ENCODE measurements at regions not wholly inside any gene's neighbourhood (a gene's known extent, or its start where the extent isn't known, plus 50 kb on each side); places are given as distances from the start of the nearest gene placed in this dataset.

DNA sequence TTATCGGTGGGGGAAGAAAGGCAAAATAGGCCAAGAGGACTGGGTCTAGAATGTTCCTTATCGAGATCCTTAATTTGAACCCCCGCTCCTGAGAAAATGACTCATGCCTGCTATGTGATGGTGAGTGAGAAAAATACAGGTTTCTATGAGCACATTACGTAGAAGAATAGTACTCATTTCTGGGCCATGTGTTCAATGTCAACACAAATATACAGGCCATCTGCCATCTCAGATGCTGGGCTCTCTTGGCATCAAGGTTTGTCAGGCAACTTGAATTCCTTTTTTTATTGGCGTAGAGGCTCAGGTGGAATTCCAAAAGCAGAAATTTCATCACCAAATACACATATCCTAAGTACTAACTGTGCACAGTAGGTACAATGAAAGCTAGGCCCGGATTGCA is 81.4 kb upstream of the TRIM2 start (continued):
- no peak for TF ChIP-seq RAD21 (IDR thresholded peaks at IDR 0.05)

DNA sequence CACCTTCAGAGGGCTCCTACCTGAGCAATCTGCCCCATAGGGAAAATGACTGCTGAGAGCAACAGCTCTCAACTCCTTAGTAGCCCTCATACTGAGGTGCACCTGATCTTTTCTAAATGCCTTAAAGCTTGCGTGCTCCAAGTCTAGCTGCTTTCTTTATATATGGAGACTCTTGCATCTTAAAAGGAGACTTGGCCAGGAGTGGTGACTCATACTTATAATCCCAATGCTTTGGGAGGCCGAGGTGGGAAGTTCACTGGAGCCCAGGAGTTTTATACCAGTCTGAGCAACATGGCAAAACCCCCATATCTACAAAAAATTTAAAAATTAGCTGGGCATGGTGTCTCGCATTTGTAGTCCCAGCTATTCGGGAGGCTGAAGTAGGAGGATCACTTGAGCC is 78.1 kb upstream of the TRIM2 start:
- Histone ChIP-seq H3K9me3 (ENCODE audit: control insufficient read depth in 4 of 4, low read length in 3 of 4) (no peaks in the 10 kb centered on the region), H3K27ac (ENCODE audit: low read depth in 1 of 2, low read length in 2 of 2) (no peak overlapping the region), H3K36me3 (ENCODE audit: control insufficient read depth in 4 of 4, insufficient read depth in 3 of 4, low read depth in 1 of 4, low read length in 3 of 4) (no peaks in the 10 kb centered on the region), H3K4me3 (ENCODE audit: low read depth in 1 of 3, low read length in 3 of 3) (no peak overlapping the region), H3K9ac (ENCODE audit: low read depth in 1 of 2, low read length in 2 of 2) (no peak overlapping the region), H3K27me3 (ENCODE audit: control insufficient read depth in 4 of 4, insufficient read depth in 4 of 4, low read length in 3 of 4) (no peaks in the 10 kb centered on the region), H3K4me1 (ENCODE audit: control insufficient read depth in 4 of 4, insufficient read depth in 4 of 4, low read length in 3 of 4) (peaks cover 0 to 6% (median 4%) of the 10 kb centered on the region in 4 donors)
- TF ChIP-seq, protein P1, sequence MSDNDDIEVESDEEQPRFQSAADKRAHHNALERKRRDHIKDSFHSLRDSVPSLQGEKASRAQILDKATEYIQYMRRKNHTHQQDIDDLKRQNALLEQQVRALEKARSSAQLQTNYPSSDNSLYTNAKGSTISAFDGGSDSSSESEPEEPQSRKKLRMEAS (IDR thresholded peaks at IDR 0.05): no peak
- no peak for TF ChIP-seq JUND (IDR thresholded peaks at IDR 0.05)
- TF ChIP-seq, protein P2, sequence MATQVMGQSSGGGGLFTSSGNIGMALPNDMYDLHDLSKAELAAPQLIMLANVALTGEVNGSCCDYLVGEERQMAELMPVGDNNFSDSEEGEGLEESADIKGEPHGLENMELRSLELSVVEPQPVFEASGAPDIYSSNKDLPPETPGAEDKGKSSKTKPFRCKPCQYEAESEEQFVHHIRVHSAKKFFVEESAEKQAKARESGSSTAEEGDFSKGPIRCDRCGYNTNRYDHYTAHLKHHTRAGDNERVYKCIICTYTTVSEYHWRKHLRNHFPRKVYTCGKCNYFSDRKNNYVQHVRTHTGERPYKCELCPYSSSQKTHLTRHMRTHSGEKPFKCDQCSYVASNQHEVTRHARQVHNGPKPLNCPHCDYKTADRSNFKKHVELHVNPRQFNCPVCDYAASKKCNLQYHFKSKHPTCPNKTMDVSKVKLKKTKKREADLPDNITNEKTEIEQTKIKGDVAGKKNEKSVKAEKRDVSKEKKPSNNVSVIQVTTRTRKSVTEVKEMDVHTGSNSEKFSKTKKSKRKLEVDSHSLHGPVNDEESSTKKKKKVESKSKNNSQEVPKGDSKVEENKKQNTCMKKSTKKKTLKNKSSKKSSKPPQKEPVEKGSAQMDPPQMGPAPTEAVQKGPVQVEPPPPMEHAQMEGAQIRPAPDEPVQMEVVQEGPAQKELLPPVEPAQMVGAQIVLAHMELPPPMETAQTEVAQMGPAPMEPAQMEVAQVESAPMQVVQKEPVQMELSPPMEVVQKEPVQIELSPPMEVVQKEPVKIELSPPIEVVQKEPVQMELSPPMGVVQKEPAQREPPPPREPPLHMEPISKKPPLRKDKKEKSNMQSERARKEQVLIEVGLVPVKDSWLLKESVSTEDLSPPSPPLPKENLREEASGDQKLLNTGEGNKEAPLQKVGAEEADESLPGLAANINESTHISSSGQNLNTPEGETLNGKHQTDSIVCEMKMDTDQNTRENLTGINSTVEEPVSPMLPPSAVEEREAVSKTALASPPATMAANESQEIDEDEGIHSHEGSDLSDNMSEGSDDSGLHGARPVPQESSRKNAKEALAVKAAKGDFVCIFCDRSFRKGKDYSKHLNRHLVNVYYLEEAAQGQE (IDR thresholded peaks at IDR 0.05): no peak
- no peak for DNase-seq (ENCODE audit: low spot score)
- WGBS: 92% methylated on average over 4 of the region's 4 CpGs

DNA sequence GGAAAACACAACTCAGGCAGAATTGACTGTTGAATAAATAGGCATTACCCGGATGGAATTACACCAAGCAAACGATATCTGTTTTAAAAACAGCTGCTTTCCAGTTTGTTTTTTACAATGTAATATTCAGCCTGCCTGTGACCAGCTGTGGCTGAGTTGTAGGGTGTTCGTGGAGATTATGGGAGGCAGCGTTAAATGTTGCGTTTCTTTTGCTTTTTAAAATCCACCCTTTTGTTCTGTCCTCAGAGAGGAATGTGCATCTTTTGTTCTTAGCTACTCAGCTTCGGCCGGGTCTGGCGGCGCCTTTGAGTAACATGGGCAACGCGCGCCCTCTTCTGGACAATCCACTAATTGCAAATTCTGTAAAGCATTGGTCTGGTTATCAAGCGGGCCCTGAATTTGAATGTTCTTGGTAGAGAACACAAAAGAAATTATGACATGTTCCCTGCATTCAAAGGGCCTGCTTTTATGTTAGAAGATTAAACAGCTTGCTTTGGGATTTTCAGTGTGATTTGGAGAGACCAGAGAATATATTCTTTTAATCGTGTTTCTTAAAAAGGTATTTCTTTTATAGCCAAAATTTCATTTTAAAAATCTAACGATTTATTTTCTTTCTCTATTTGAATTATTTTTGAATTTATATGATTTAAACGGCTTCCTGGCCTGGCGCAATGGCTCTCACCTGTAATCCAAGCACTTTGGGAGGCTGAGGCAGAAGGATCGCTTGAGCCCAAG is 76.3 kb upstream of the TRIM2 start:
- H3K27me3 ChIP-seq (ENCODE audit: control insufficient read depth in 4 of 4, insufficient read depth in 4 of 4, low read length in 3 of 4): no peaks in the 10 kb centered on the region
- H3K9ac ChIP-seq (ENCODE audit: low read depth in 1 of 2, low read length in 2 of 2): peak overlapping the region in 1 of 2 donors; percentile 34
- no peaks in the 10 kb centered on the region for H3K36me3 ChIP-seq (ENCODE audit: control insufficient read depth in 4 of 4, insufficient read depth in 3 of 4, low read depth in 1 of 4, low read length in 3 of 4)
- peaks cover 0 to 6% (median 4%) of the 10 kb centered on the region in 4 donors for H3K4me1 ChIP-seq (ENCODE audit: control insufficient read depth in 4 of 4, insufficient read depth in 4 of 4, low read length in 3 of 4)
- H3K9me3 ChIP-seq (ENCODE audit: control insufficient read depth in 4 of 4, low read length in 3 of 4): no peaks in the 10 kb centered on the region
- TF ChIP-seq, protein P3, sequence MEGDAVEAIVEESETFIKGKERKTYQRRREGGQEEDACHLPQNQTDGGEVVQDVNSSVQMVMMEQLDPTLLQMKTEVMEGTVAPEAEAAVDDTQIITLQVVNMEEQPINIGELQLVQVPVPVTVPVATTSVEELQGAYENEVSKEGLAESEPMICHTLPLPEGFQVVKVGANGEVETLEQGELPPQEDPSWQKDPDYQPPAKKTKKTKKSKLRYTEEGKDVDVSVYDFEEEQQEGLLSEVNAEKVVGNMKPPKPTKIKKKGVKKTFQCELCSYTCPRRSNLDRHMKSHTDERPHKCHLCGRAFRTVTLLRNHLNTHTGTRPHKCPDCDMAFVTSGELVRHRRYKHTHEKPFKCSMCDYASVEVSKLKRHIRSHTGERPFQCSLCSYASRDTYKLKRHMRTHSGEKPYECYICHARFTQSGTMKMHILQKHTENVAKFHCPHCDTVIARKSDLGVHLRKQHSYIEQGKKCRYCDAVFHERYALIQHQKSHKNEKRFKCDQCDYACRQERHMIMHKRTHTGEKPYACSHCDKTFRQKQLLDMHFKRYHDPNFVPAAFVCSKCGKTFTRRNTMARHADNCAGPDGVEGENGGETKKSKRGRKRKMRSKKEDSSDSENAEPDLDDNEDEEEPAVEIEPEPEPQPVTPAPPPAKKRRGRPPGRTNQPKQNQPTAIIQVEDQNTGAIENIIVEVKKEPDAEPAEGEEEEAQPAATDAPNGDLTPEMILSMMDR (IDR thresholded peaks at IDR 0.05; ENCODE audit: low read depth, low read length, missing input control): peak; percentile 76
- TF ChIP-seq JUND (IDR thresholded peaks at IDR 0.05) (no peak), RXRA (IDR thresholded peaks at IDR 0.05) (no peak), FOXA2 (IDR thresholded peaks at IDR 0.05) (no peak), RAD21 (IDR thresholded peaks at IDR 0.05) (peak; percentile 91 to 93)
- TF ChIP-seq, protein P4, sequence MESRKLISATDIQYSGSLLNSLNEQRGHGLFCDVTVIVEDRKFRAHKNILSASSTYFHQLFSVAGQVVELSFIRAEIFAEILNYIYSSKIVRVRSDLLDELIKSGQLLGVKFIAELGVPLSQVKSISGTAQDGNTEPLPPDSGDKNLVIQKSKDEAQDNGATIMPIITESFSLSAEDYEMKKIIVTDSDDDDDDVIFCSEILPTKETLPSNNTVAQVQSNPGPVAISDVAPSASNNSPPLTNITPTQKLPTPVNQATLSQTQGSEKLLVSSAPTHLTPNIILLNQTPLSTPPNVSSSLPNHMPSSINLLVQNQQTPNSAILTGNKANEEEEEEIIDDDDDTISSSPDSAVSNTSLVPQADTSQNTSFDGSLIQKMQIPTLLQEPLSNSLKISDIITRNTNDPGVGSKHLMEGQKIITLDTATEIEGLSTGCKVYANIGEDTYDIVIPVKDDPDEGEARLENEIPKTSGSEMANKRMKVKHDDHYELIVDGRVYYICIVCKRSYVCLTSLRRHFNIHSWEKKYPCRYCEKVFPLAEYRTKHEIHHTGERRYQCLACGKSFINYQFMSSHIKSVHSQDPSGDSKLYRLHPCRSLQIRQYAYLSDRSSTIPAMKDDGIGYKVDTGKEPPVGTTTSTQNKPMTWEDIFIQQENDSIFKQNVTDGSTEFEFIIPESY (IDR thresholded peaks at IDR 0.05): no peak
- peak; percentile 89 for DNase-seq (ENCODE audit: low spot score)
- 17% methylated on average over 18 of the region's 18 CpGs for WGBS
- no peak overlapping the region for H3K4me3 ChIP-seq (ENCODE audit: low read depth in 1 of 3, low read length in 3 of 3)
- no peak overlapping the region for H3K27ac ChIP-seq (ENCODE audit: low read depth in 1 of 2, low read length in 2 of 2)
